ENCODE measurements at regions not wholly inside any gene's neighbourhood (a gene's known extent, or its start where the extent isn't known, plus 50 kb on each side); places are given as distances from the start of the nearest gene placed in this dataset.

DNA sequence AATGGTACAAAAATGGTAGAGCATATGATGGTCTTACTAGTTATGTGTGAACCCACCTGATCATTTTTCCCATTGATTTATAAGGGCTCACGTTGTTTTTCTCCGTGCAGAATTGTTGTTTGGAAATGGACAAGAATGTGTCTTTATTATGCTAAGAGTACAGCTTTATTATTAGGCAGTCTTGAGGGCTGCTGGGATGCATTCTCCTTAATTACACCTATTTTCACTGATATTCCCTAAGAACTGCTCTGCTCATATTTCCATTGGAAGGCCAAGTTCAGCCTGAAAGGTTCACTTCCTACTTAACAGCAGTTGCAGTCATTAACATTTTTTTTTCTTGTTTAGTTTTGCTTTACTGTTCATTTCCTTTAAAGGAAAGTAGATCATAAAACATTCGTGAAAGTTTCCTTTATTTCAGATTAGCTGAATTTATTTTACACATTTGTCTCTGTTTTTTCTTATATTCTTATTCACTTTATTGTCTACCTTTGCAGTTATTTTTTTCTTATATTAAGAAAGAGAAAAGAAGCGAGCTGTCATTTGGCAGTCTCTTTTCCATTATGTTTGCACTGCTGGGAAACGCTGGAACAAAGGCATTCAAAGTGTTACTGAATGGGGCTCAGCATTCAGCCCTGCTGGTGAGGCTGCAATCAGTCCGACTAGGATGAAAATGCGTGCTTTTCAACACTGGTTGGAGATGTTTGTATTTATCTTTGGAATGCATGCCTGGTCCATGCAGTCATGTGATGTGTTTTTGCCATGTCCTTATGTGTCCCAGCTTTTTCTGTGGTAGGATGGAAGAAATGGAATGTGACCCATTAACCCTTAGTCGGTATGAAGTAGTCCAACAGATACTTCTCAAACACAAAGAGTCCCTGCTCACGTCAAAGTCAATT, 602.7 kb upstream of the ZNF608 start:
- no peak for DNase-seq

DNA sequence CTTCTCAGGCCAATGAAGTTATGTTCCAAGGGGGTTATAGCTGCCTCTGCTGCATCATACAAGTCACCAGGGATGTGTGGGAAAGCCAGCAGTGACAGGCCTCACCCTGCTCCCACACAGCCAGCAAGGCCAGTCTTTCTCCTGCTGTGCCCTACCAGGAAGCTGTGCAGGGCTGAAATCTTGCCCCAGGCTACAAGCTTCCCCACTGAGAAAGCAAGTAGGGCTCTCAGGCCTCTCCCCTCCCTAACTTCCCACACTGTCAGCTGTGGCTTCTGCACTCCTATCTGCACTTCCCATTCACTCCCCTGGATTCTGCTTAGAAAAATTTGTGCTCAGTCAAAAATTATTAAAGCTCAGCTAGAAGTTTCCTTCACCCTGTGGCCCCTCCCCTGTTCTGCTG, 611.2 kb upstream of the ZNF608 start:
- DNase-seq, result no peak

DNA sequence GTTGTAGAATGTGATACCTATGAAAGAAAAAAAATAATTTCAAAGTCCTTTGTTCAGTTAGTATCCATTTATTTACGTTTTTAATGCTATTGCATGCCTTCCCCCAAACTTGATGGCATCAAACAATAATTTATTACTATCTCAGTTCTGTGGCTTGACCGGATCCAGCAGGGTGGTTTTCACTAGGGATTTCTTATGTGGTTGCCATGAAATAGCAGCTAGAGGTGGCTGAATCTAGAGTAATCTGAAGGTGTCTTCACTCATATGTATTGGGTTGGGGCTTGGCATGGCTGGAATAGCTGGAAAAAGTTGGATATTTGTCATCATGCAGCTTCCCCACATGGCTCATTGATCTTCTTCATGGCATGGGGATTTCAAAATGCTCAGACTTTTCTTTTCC, 619.3 kb upstream of the ZNF608 start:
- DNase-seq, result no peak

DNA sequence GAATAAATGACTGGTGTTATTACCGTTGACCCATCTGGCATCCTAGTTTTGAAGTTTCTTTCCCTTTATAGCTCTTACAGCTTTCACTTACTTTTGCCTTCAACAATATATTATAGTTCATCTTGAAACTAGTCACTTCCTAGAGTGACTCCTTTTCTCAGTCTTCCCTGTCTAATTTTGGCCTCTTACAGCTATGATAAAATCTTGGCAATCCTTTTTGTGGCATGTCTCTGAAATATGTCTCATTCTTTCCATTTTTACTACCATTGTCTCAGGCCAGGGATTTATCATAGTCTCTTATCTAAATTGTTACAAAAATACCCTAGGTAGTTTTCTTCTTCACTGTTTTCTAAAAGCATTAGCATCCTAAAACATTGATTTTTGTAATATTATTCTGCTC, 621.3 kb upstream of the ZNF608 start:
- no peak for DNase-seq

DNA sequence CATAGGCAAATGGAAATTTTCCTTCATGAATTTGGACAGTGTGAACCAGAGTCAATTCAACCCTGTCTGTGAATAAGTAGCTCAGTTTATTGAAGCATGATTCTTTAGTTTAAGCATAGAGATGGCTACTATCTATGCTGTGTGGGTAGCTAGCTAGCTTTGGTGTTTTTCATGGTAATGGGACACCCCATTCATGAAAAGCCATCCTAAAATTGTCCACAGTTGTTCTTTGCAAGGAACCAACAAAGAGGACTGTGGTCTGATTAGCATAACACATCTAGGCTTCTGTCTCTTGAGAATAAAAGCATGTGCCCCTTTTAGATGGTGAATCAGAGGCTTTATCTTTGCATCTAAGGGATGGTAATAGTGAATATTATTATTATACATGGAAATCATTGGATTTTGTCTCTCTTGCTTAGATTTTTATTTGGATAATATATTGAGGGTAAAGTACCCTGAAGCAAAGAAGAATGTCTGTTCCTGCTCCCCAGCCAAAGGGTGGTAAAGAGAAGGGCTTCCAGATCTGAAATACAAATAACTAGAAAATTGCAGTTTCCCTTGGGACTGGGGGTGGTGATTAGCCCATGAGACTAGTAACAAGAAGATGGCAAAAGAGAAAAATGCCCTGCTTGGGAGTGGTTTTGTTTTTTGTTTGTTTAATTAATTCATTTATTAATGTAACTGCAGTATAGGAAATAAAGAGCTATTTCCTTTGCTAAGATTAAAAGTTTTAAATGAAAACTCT, 624.2 kb upstream of the ZNF608 start:
- DNase-seq, result no peak

DNA sequence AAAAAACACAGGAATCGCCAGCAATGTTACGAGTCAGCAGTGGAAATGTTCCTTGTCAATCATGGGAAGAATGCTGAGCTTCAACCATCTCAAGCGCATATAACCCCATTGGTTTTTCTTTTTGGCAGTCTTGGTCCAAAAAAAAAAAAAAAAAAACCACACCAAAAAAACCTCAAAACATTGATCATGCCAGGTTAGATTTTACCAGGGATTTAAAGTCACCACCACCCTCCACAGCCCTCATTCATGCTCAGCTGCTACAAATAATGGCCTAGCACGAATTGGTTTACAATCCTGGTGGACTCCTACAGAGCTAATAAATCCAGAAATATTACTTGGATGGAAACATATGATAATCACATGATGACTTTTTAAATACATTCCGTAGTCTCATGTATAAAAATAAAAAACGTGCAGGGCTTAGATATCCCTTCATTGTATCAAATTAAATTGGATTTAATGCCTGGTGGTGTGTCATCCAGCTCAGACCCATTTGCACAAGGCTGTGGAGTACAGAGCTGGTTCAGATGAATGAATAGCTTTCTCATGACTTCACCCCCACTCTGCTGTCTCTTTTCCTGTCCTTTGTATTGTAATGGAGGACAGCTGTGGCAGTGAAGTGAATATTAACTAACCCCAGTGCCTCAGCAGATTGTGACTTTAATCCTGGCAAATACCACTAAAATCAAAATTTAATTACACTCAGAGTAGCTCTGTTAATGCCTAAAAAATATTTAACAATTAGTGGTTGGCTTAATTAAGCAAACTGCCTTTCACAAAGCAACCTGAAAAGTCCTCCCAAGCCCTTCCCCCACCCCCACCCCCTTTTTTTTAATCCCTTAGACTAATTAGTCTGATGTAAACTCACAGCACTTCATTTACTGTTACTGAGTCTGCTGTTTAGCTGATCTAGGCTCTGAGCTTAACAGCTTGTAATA, 626.5 kb upstream of the ZNF608 start:
- no peak for DNase-seq

DNA sequence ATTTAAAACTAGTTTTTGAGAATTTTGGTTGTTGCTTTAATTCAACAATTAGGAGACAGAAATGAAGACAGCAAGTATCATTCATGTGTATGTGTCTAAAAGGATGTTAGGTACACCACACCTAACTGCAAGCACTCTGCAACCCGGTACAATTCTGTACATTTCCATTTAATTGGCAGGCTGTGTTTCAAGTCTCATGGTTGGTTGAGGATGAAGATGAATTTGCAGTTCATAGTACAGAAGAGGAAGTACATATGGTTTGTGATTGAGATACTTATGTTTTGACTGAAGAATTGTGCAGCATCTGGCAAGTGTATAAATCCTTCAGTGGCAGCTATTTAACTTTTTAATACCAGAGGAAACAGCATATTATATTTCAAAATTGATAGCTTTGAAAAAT, 628.7 kb upstream of the ZNF608 start:
- DNase-seq, result peak; percentile 83

DNA sequence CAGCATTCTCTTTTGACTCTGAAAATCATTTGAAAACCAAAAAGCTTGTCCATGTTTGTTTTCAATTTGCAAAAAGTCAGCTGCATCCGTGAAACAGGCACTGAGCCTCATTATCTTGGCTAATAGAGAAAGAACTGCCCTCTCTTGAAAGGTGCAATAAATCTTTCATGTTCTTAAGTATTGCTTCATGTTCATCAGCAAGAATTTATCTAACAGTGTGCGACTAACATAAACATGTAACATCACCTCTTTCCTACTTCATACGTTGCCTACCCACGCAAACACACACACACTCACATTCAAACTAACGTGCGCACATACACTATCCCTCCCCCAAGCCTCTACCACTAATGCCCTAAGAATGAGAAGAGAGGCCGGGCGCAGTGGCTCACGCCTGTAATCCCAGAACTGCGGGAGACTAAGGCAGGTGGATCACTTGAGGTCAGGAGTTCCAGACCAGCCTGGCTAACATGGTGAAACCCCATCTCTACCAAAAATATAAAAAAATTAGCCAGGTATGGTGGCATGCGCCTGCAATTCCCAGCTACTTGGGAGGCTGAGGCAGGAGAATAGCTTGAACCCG, 629.7 kb upstream of the ZNF608 start:
- DNase-seq, result no peak

DNA sequence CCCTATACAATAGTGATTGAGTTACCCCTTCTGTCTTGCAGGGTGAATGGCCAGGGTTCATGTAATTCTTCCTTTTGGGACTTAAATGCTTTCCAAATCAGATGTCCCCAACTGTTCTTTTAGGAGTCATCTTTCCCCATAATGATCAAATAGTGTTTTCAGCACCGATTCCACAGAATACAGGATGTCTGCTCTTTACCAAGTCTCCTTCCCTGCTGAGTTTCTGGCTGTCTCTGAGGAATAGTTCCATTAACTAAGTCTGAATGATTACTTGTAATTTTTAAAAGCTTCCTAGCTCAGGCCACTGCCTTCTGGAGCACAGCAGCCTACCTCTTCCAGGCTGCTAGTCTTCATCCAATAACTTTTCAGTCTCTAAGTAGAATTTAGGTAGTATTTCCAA, 630.7 kb upstream of the ZNF608 start:
- DNase-seq, result no peak

DNA sequence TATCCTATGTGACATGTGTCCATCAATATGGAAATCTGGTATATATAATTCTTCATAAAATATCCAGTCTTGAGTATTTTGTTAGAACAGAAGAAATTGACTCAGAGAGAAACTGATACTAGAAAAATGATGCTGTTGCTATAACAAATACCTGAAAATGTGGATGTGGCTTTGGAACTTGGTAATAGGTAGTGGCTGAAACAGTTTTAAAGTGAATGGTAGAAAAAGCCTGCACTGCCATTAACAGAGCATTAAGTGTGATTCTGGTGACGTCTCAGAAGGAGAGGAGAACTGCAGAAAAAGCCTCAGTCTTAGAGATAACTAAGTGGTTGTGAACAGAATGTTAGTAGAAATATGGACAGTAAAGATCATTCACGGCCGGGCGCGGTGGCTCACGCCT, 634.9 kb upstream of the ZNF608 start:
- DNase-seq, result no peak

DNA sequence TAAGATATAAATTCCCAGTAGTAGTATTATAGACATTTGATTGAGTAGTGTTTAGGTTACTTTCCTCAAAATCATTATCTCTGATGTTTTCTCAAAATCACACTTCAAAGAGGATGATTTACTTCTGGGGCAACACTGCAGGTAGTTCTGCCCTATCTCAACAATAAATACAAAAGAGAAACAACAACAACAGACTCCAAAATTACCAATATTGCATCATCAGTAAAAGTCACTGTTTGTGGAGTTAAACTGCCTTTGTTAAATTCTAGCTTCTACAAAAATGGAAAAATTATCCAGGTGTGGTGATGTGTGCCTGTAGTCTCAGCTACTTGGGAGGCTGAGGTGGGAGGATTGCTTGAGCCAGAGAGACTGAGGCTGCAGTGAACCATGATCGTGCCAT, 637.6 kb upstream of the ZNF608 start:
- no peak for DNase-seq

DNA sequence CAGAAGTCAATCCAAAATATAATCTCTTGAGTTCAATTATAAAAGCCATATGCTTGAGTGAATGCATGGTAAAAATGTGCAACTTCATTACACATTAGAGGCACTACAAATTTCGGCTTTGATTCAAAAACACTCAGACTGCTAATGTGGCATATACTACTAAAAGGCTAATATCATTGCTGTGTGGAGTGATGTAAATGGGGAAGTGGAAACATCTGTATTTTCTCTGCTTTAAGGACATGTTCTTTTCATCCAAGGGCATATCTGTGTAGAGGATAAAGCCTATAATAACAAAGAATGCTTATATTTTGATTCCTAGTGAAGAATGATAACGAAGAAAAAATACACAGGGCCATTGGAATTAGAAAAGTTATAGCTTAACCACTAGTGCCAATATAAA, 643.9 kb upstream of the ZNF608 start:
- no peak for DNase-seq

DNA sequence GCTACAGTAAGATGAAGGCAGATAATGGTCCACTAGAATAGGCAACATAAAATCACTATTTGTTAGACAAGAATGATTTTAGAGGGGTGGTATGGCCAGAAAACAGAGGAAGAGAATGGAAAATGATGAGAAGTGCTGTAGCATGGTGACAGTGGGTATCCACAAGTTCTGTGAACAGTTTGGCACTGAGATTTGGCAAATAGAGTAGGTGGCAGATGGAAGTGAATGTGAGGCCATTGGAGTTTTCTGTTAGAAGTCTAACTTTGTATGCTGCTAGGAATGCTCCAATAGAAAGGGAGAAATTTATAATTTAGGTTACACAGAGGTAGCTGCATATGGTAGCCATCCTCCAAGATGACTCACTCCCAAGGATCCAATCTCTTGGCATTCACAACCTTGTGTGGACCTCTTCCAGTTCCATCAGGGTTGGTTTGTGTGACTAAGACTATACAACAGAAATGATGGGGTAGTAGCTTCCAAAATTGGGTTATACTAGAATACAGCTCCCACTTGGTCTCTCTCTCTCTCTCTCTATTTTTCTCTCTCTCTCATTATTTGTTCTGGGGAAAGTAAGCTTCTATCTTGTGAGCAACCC, 646.9 kb upstream of the ZNF608 start:
- DNase-seq, result no peak

DNA sequence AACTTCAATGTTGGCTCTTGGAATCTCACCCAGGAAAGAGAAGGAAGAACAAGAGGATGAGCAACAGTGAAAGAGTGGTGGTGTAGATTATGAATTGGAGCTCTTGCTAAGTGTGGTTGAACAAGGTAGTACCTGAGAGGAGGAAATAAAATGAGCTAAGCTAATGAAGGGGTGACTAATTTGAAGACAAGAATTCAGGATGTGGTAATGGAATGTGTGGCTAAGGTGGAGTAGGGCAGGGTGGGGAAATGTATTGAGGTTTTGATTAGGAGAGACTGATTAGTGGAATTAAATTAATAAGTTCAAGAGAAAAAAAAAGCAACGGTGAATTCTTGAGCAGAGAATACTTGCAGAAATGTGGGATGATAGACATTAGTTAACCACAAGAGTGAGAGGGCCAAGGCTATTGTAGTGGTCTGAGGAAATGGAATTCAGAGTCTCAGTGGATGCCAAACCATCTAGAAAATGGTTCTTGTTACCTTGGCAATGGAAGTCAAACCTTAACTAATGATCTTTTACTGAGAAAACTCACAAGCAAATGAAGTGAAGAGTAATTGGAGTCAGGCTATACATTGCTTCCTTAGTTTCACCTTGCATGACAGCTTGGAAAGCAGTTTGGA, 648.3 kb upstream of the ZNF608 start:
- no peak for DNase-seq

DNA sequence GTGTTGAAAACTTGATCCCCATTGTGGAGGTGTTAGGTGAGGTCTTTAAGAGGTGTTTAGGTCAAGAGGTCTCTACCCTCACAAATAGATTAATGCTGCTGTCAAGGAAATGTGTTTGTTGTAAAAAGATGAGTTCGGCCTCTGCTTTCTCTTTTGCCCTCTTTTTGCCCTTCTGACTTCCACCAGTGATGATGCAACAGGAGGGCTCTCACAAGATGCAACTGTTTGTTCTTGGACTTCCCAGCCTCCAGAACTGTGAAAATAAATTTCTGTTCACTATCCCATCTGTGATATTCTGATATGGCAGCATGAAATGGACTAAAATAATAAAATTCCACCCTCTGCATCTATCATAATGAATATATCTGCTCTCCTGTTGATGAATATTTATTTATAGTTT, 650.0 kb upstream of the ZNF608 start:
- DNase-seq, result no peak

DNA sequence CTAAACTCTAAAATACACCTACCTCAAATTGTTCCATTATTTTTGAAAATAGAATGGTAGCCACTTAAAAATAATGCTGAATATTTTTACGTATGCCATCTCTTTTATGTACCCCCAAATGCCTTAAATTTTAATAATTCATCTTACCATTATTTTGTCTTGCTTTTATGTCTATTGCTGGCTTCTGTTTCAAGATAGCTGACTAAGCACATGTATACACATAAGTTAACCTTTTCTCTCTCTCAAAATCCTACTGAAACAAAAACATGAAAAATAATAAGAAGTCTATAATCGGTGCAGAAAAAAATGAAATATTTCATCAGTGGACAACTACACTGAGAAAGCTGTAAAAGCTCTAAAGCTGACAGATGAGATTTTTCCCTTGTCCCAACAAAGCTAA, 652.0 kb upstream of the ZNF608 start:
- DNase-seq, result no peak

DNA sequence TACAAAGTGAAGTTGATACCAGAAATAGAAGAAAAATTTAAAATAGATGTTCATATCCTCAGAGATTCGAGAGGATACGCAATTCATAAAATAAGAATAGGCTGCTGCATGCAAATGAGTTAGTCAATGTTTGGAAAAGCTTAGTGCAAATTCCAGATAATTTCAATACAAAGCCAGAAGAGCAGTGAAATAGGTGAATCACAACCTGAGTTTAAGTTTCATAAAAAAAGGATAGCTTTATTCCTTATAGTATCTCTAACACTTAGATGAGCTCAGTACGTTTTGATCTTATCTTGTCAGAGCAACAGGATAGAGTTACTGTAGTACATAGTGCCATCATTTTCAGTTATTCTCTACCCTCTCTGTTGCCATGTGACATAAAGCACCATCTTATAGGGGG, 653.4 kb upstream of the ZNF608 start:
- DNase-seq, result no peak

DNA sequence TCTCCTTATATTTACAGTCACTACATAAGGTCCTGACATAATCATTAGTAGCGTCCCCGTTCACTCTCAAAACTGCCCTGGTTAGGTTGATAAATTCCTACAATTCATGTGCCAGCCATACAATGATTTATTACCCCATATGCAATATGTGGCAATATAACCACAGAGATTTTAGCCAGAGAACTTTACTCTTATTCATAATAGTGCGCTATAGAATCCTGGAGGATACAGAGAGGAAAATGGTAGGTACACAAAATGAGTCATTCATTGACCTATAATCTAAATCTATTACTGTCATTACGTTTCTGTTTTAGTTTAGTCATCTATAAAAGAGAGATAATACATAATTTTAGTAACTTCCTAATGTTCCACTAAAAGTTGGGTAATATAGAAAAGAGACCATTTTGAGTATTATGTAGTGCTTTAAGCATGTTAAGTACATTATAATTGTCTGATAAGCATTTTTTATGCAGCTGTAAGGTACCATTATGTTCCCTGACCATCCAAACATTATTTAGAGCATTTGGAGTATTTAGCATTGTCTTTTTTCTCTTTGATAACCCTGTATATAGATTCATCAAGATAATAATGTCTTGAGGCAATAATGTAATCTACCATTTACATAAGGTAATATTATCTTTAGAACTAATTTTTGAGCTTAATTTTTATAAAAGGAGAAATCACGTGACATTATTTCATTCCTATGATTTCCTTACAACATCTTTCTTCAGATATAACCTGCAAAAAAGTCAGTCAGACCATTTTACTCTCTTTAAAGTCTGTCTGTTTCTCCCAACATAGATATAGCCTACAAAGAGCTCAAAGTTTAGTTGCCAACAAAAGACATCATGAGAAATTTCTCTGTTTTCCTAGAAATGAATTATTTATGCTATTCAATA, 655.5 kb upstream of the ZNF608 start:
- DNase-seq, result no peak

DNA sequence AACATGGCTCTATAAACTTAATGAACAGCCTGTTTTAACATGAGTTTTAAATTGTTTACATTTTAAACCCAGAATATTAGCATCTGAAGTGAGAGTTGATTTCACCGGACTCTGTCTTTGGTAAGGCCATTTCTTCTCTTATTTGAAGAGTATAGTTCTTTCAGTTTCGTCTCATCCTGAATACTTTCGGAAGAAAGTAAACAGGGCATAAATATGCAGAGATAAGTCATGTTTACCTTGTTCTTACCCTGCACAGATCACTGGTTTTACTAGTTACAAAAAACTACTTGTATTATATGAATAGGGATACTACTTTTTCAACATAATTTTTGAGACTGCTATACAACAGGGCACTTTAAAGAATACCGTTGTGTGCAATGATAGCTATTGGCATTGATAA, 656.3 kb upstream of the ZNF608 start:
- DNase-seq, result no peak

DNA sequence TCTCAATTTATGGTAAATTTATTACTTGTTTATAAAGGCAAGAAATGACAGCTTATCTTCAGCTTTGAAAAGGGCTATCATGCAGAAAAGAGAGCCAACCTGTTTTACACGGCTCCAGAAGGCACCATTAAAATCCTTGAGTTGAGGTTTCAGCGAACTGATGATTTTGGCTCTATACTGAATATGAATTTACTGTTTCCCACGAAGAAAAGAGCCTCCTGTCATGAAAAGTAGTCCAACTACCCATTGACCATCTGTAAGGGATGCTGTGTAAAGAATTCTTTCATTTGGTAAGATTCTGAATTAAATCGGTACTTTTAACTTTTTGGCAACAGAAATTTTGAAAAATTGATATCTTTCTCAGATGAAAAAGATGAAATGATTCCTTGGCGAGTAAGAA, 657.6 kb upstream of the ZNF608 start:
- DNase-seq, result no peak

Data from NCI-H2171 treated with DMSO at 0.1 percent for 48 hours (cell line).